M059J (cell line): ENCODE measurements at regions not wholly inside any gene's neighbourhood (a gene's known extent, or its start where the extent isn't known, plus 50 kb on each side); places are given as distances from the start of the nearest gene placed in this dataset.

Experiments used
- DNase-seq: peaks from one replicate; pipeline ENCODE4 v3.0.0-alpha.2; 2012; ENCODE audit warnings: low read depth

DNA sequence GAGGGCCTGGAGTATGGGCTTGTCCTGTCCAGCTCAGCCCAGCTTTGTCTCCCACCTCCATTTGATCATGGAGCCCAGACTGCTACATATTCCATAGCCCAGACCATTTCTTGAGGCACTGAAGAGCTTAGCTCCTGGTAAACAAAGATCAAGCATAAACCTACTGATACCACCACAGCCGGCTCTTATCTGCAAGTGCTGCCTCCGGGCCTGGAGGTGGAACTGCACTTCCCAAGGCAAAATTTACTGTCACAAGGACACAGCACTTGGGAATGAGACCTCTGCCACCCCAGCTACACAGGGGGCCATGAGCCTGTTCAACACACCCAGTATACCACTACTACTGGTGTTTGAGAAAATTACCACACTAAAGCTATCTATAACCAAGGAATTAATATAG lies 53.7 kb upstream of the PLSCR5 start:
- no peak for DNase-seq

DNA sequence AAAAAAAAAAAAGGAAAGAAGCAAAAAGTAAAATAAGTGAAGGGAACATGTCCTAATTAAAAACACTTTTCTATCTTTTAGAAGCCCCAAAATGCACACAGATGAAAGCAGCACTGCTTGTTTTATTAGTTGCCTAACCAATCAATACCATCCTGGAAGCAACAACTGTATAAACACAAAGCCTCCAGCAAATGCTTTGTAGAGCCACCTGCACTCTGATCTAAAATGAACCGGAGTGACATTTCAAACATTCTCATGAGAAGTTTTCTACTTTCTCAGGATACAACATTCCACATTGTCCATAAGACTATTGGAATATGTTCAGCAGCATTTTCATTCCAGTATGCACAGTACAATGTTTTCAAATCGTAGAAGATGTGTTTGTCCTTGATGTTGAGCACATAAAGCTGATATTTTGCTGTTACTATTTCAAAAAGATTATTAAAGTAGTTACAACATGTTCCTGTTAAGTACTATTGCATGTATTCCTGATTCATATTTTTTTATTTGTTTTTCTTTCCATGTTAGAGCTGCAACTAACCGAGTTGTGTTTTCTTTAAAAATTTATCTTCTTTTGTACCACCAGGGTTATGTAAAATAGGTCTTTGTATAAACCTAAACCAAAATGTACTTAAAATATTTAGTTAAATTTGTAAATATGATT lies 50.3 kb upstream of the PLSCR5 start:
- DNase-seq: no peak
